ENCODE measurements at regions not wholly inside any gene's neighbourhood (a gene's known extent, or its start where the extent isn't known, plus 50 kb on each side); places are given as distances from the start of the nearest gene placed in this dataset.

- DNase-seq (ENCODE audit: insufficient read length, low spot score) (no peak), FAIRE-seq (no peak)
- TF ChIP-seq POLR2A (IDR thresholded peaks at IDR 0.05; ENCODE audit: low read depth, low read length): no peak
- TF ChIP-seq SPI1 (IDR thresholded peaks at IDR 0.05; ENCODE audit: low read depth, low read length): no peak
- no peak for TF ChIP-seq PAX5 (IDR thresholded peaks at IDR 0.05; ENCODE audit: insufficient read depth, low read length, severe bottlenecking)
- TF ChIP-seq POU2F2 (IDR thresholded peaks at IDR 0.05; ENCODE audit: low read depth, low read length): no peak
Measured at GRCh38 chr5:21680196-21680595, 1172.9 kb downstream of the CDH12 start.

- DNase-seq (ENCODE audit: insufficient read length, low spot score): no peak
- TF ChIP-seq POLR2A (IDR thresholded peaks at IDR 0.05; ENCODE audit: low read depth, low read length): no peak
- TF ChIP-seq POLR2AphosphoS5 (IDR thresholded peaks at IDR 0.05; ENCODE audit: low read depth, low read length): no peak
- no peak for TF ChIP-seq SPI1 (IDR thresholded peaks at IDR 0.05; ENCODE audit: low read depth, low read length)
- no peak for TF ChIP-seq TAF1 (IDR thresholded peaks at IDR 0.05; ENCODE audit: low read depth, low read length)
- TF ChIP-seq PAX5 (IDR thresholded peaks at IDR 0.05; ENCODE audit: insufficient read depth, low read length, severe bottlenecking): no peak
- no peak for TF ChIP-seq POU2F2 (IDR thresholded peaks at IDR 0.05; ENCODE audit: low read depth, low read length)
- FAIRE-seq: no peak
Measured at GRCh38 chr5:21678526-21678925, 1174.6 kb downstream of the CDH12 start.

GRCh38 chr5:21672911-21673310, 1180.2 kb downstream of the CDH12 start:
- FAIRE-seq: no peak
- DNase-seq (ENCODE audit: insufficient read length, low spot score): no peak
- TF ChIP-seq SPI1 (IDR thresholded peaks at IDR 0.05; ENCODE audit: low read depth, low read length): no peak
- TF ChIP-seq POLR2A (IDR thresholded peaks at IDR 0.05; ENCODE audit: low read depth, low read length): no peak
- no peak for TF ChIP-seq POU2F2 (IDR thresholded peaks at IDR 0.05; ENCODE audit: low read depth, low read length)
- no peak for TF ChIP-seq POLR2AphosphoS5 (IDR thresholded peaks at IDR 0.05; ENCODE audit: low read depth, low read length)
- no peak for TF ChIP-seq PAX5 (IDR thresholded peaks at IDR 0.05; ENCODE audit: insufficient read depth, low read length, severe bottlenecking)
- no peak for TF ChIP-seq TAF1 (IDR thresholded peaks at IDR 0.05; ENCODE audit: low read depth, low read length)

- TF ChIP-seq POLR2AphosphoS5 (IDR thresholded peaks at IDR 0.05; ENCODE audit: low read depth, low read length) (no peak), SPI1 (IDR thresholded peaks at IDR 0.05; ENCODE audit: low read depth, low read length) (no peak), PAX5 (IDR thresholded peaks at IDR 0.05; ENCODE audit: insufficient read depth, low read length, severe bottlenecking) (no peak), POU2F2 (IDR thresholded peaks at IDR 0.05; ENCODE audit: low read depth, low read length) (no peak), POLR2A (IDR thresholded peaks at IDR 0.05; ENCODE audit: low read depth, low read length) (no peak), TAF1 (IDR thresholded peaks at IDR 0.05; ENCODE audit: low read depth, low read length) (no peak)
- DNase-seq (ENCODE audit: insufficient read length, low spot score) (no peak), FAIRE-seq (no peak)
Measured at GRCh38 chr5:21672360-21672759, 1180.8 kb downstream of the CDH12 start.

GRCh38 chr5:21665524-21665923, 1187.6 kb downstream of the CDH12 start:
- no peak for DNase-seq (ENCODE audit: insufficient read length, low spot score)
- TF ChIP-seq POLR2AphosphoS5 (IDR thresholded peaks at IDR 0.05; ENCODE audit: low read depth, low read length): no peak
- TF ChIP-seq TAF1 (IDR thresholded peaks at IDR 0.05; ENCODE audit: low read depth, low read length): no peak
- TF ChIP-seq POU2F2 (IDR thresholded peaks at IDR 0.05; ENCODE audit: low read depth, low read length): no peak
- no peak for FAIRE-seq

GRCh38 chr5:21663082-21663481, 1190.1 kb downstream of the CDH12 start:
- FAIRE-seq (no peak), DNase-seq (ENCODE audit: insufficient read length, low spot score) (no peak)
- no peak for TF ChIP-seq SPI1 (IDR thresholded peaks at IDR 0.05; ENCODE audit: low read depth, low read length)
- TF ChIP-seq TAF1 (IDR thresholded peaks at IDR 0.05; ENCODE audit: low read depth, low read length): no peak
- no peak for TF ChIP-seq POLR2AphosphoS5 (IDR thresholded peaks at IDR 0.05; ENCODE audit: low read depth, low read length)
- no peak for TF ChIP-seq POLR2A (IDR thresholded peaks at IDR 0.05; ENCODE audit: low read depth, low read length)
- TF ChIP-seq POU2F2 (IDR thresholded peaks at IDR 0.05; ENCODE audit: low read depth, low read length): no peak
- TF ChIP-seq PAX5 (IDR thresholded peaks at IDR 0.05; ENCODE audit: insufficient read depth, low read length, severe bottlenecking): no peak

- TF ChIP-seq SPI1 (IDR thresholded peaks at IDR 0.05; ENCODE audit: low read depth, low read length) (no peak), POU2F2 (IDR thresholded peaks at IDR 0.05; ENCODE audit: low read depth, low read length) (no peak), PAX5 (IDR thresholded peaks at IDR 0.05; ENCODE audit: insufficient read depth, low read length, severe bottlenecking) (no peak), POLR2AphosphoS5 (IDR thresholded peaks at IDR 0.05; ENCODE audit: low read depth, low read length) (no peak), POLR2A (IDR thresholded peaks at IDR 0.05; ENCODE audit: low read depth, low read length) (no peak), TAF1 (IDR thresholded peaks at IDR 0.05; ENCODE audit: low read depth, low read length) (no peak)
- DNase-seq (ENCODE audit: insufficient read length, low spot score) (no peak), FAIRE-seq (no peak)
Measured at GRCh38 chr5:21661184-21661583, 1192.0 kb downstream of the CDH12 start.

- TF ChIP-seq POLR2A (IDR thresholded peaks at IDR 0.05; ENCODE audit: low read depth, low read length): no peak
- FAIRE-seq: no peak
Measured at GRCh38 chr5:21654556-21654955, 1198.6 kb downstream of the CDH12 start.

GRCh38 chr5:21649969-21650368, 1203.2 kb downstream of the CDH12 start:
- FAIRE-seq (no peak), DNase-seq (ENCODE audit: insufficient read length, low spot score) (no peak)
- TF ChIP-seq POLR2A (IDR thresholded peaks at IDR 0.05; ENCODE audit: low read depth, low read length) (no peak), POU2F2 (IDR thresholded peaks at IDR 0.05; ENCODE audit: low read depth, low read length) (no peak), PAX5 (IDR thresholded peaks at IDR 0.05; ENCODE audit: insufficient read depth, low read length, severe bottlenecking) (no peak), SPI1 (IDR thresholded peaks at IDR 0.05; ENCODE audit: low read depth, low read length) (no peak)

More at GRCh38 chr5:21654556-21654955, 1198.6 kb downstream of the CDH12 start:
- no peak for DNase-seq (ENCODE audit: insufficient read length, low spot score)

GRCh38 chr5:21646469-21646868, 1206.7 kb downstream of the CDH12 start:
- DNase-seq (ENCODE audit: insufficient read length, low spot score) (no peak), FAIRE-seq (no peak)
- TF ChIP-seq POU2F2 (IDR thresholded peaks at IDR 0.05; ENCODE audit: low read depth, low read length) (no peak), POLR2A (IDR thresholded peaks at IDR 0.05; ENCODE audit: low read depth, low read length) (no peak), SPI1 (IDR thresholded peaks at IDR 0.05; ENCODE audit: low read depth, low read length) (no peak), POLR2AphosphoS5 (IDR thresholded peaks at IDR 0.05; ENCODE audit: low read depth, low read length) (no peak), TAF1 (IDR thresholded peaks at IDR 0.05; ENCODE audit: low read depth, low read length) (no peak), PAX5 (IDR thresholded peaks at IDR 0.05; ENCODE audit: insufficient read depth, low read length, severe bottlenecking) (no peak)

All from GM12891 (cell line).